ENCODE measurements at regions not wholly inside any gene's neighbourhood (a gene's known extent, or its start where the extent isn't known, plus 50 kb on each side); places are given as distances from the start of the nearest gene placed in this dataset.

DNA sequence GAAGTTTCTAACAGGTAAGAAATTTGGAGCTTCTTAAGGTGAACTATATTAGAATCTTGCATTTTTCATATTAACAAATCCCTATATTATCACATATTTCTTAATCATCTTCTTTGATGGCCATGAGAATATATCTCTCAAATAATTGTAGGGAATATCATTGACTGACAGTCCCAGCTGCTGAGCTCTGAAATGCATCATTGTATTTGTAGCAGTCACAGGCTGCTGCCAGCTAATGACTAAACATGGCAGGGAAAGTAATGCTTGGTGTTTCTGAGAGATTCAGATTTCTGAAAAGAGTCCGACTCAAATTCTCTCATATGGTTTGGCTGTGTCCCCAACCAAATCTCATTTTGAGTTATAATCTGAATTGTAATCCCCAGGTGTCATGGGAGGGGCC, 171.9 kb downstream of the TRAM1L1 start:
- TF ChIP-seq, protein P1, sequence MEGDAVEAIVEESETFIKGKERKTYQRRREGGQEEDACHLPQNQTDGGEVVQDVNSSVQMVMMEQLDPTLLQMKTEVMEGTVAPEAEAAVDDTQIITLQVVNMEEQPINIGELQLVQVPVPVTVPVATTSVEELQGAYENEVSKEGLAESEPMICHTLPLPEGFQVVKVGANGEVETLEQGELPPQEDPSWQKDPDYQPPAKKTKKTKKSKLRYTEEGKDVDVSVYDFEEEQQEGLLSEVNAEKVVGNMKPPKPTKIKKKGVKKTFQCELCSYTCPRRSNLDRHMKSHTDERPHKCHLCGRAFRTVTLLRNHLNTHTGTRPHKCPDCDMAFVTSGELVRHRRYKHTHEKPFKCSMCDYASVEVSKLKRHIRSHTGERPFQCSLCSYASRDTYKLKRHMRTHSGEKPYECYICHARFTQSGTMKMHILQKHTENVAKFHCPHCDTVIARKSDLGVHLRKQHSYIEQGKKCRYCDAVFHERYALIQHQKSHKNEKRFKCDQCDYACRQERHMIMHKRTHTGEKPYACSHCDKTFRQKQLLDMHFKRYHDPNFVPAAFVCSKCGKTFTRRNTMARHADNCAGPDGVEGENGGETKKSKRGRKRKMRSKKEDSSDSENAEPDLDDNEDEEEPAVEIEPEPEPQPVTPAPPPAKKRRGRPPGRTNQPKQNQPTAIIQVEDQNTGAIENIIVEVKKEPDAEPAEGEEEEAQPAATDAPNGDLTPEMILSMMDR (IDR thresholded peaks at IDR 0.05) = no peak
- no peak for TF ChIP-seq POLR2A (IDR thresholded peaks at IDR 0.05)

Data from heart left ventricle (tissue), 13 donors.